WTC11 (cell line): ENCODE measurements at regions not wholly inside any gene's neighbourhood (a gene's known extent, or its start where the extent isn't known, plus 50 kb on each side); places are given as distances from the start of the nearest gene placed in this dataset.

Experiments
- ATAC-seq: fragments of 200-7000 bp; cut with Tn5 transposase; 2 replicates; pipeline ENCODE4 v1.10.0; 2021; ENCODE audit warnings: mild to moderate bottlenecking, moderate library complexity
- CTCF ChIA-PET: fragments of 300-600 bp; sonication (Branson Sonifier 250); formaldehyde crosslinking; loops from one replicate; lab custom pipeline; 2021; ENCODE audit warnings: antibody characterized with exemption; lab: Charles Lee
- POLR2A ChIA-PET: fragments of 350-600 bp; sonication (Branson Sonifier 250); formaldehyde crosslinking; loops from one replicate; lab custom pipeline; 2021; ENCODE audit warnings: antibody characterized with exemption; lab: Charles Lee
- DNase-seq: peaks from one replicate; pipeline ENCODE4 v3.0.0; 2021; ENCODE audit warnings: low spot score
- H3K27ac Mint-ChIP-seq: 2 replicates; pipeline ENCODE4 v1.8.0; 2021; ENCODE audit warnings: mixed read lengths
- H3K27me3 Mint-ChIP-seq: 2 replicates; pipeline ENCODE4 v1.8.0; 2021; ENCODE audit warnings: low read depth, mild to moderate bottlenecking, moderate library complexity, mixed read lengths
- H3K36me3 Mint-ChIP-seq: 2 replicates; pipeline ENCODE4 v1.8.0; 2021; ENCODE audit warnings: mixed read lengths
- H3K4me1 Mint-ChIP-seq: 2 replicates; pipeline ENCODE4 v1.8.0; 2022; ENCODE audit warnings: mixed read lengths
- H3K4me3 Mint-ChIP-seq: 2 replicates; pipeline ENCODE4 v1.8.0; 2021; ENCODE audit warnings: mild to moderate bottlenecking, moderate library complexity, mixed read lengths
- H3K9me3 Mint-ChIP-seq: 2 replicates; pipeline ENCODE4 v1.8.0; 2021; ENCODE audit warnings: mixed read lengths
- CBFB ChIP-seq: sonication (generic); formaldehyde crosslinking; IDR thresholded peaks from 2 replicates; pipeline ENCODE4 v1.8.1; 2022; ENCODE audit warnings: mild to moderate bottlenecking, low read depth, missing genetic modification reagents
- EMX1 ChIP-seq: fragments of 250-450 bp; sonication (Bioruptor Pico); IDR thresholded peaks from 2 replicates; pipeline ENCODE4 v1.8.0; 2021; ENCODE audit warnings: mild to moderate bottlenecking
- FOXJ3 ChIP-seq: sonication (generic); formaldehyde crosslinking; IDR thresholded peaks from 2 replicates; pipeline ENCODE4 v1.9.0; 2021; ENCODE audit warnings: missing genetic modification reagents, mild to moderate bottlenecking, borderline replicate concordance
- FOXK1 ChIP-seq: sonication (generic); formaldehyde crosslinking; IDR thresholded peaks from 2 replicates; pipeline ENCODE4 v1.8.0; 2022; ENCODE audit warnings: mild to moderate bottlenecking, moderate library complexity, missing genetic modification reagents
- GTF2I ChIP-seq: fragments of 250-450 bp; sonication (Bioruptor Pico); conservative IDR thresholded peaks from 2 replicates; pipeline ENCODE4 v1.4.0; 2021; ENCODE audit warnings: mild to moderate bottlenecking
- HMGA2 ChIP-seq: fragments of 250-450 bp; sonication (Bioruptor Pico); IDR thresholded peaks from 2 replicates; pipeline ENCODE4 v1.4.0; 2021; ENCODE audit warnings: mild to moderate bottlenecking, moderate library complexity
- JAZF1 ChIP-seq: fragments of 250-450 bp; sonication (Bioruptor Pico); IDR thresholded peaks from 2 replicates; pipeline ENCODE4 v1.9.0; 2021; ENCODE audit warnings: moderate library complexity, mild to moderate bottlenecking, inconsistent platforms
- MYBL2 ChIP-seq: sonication (generic); formaldehyde crosslinking; IDR thresholded peaks from 2 replicates; pipeline ENCODE4 v1.8.1; 2023; ENCODE audit warnings: mild to moderate bottlenecking, moderate library complexity, missing genetic modification reagents
- NR2C2 ChIP-seq: sonication (generic); formaldehyde crosslinking; IDR thresholded peaks from 2 replicates; pipeline ENCODE4 v1.8.0; 2022; ENCODE audit warnings: mild to moderate bottlenecking, missing genetic modification reagents
- NR3C1 ChIP-seq: sonication (generic); formaldehyde crosslinking; conservative IDR thresholded peaks from 2 replicates; pipeline ENCODE4 v1.8.1; 2023; ENCODE audit warnings: low read depth, mild to moderate bottlenecking, missing genetic modification reagents
- SP1 ChIP-seq: sonication (generic); formaldehyde crosslinking; conservative IDR thresholded peaks from 2 replicates; pipeline ENCODE4 v1.8.1; 2022; ENCODE audit warnings: missing genetic modification reagents
- TEAD1 ChIP-seq: sonication (generic); formaldehyde crosslinking; IDR thresholded peaks from 2 replicates; pipeline ENCODE4 v1.8.0; 2022; ENCODE audit warnings: mild to moderate bottlenecking, missing genetic modification reagents
- ZNF121 ChIP-seq: sonication (generic); formaldehyde crosslinking; IDR thresholded peaks from 2 replicates; pipeline ENCODE4 v1.8.0; 2023; ENCODE audit warnings: missing genetic modification reagents
- ZNF138 ChIP-seq: sonication (generic); formaldehyde crosslinking; conservative IDR thresholded peaks from 2 replicates; pipeline ENCODE4 v1.8.1; 2022; ENCODE audit warnings: mild to moderate bottlenecking, moderate library complexity, missing genetic modification reagents
- ZNF232 ChIP-seq: sonication (generic); formaldehyde crosslinking; IDR thresholded peaks from 2 replicates; pipeline ENCODE4 v1.8.0; 2022; ENCODE audit warnings: mild to moderate bottlenecking, missing genetic modification reagents
- TF ChIP-seq, protein P1 (sequence below): sonication (generic); formaldehyde crosslinking; conservative IDR thresholded peaks from 2 replicates; pipeline ENCODE4 v1.8.1; 2023; ENCODE audit warnings: mild to moderate bottlenecking, low read depth, missing genetic modification reagents, moderate library complexity
- TF ChIP-seq, protein P2 (sequence below): sonication (generic); formaldehyde crosslinking; IDR thresholded peaks from 2 replicates; pipeline ENCODE4 v1.8.0; 2022; ENCODE audit warnings: mild to moderate bottlenecking, missing genetic modification reagents
- TF ChIP-seq, protein P3 (sequence below): fragments of 250-450 bp; sonication (Bioruptor Pico); IDR thresholded peaks from 2 replicates; pipeline ENCODE4 v1.9.0; 2021; ENCODE audit warnings: mild to moderate bottlenecking, borderline replicate concordance
- TF ChIP-seq, protein P4 (sequence below): sonication (generic); formaldehyde crosslinking; IDR thresholded peaks from 2 replicates; pipeline ENCODE4 v1.8.1; 2023; ENCODE audit warnings: mild to moderate bottlenecking, missing genetic modification reagents

GRCh38 chr4:31009926-31010325 lies 289.8 kb downstream of the PCDH7 start (continued):
- no peak for TF ChIP-seq NR3C1 (CRISPR knock-in tag)
- TF ChIP-seq, protein P1, sequence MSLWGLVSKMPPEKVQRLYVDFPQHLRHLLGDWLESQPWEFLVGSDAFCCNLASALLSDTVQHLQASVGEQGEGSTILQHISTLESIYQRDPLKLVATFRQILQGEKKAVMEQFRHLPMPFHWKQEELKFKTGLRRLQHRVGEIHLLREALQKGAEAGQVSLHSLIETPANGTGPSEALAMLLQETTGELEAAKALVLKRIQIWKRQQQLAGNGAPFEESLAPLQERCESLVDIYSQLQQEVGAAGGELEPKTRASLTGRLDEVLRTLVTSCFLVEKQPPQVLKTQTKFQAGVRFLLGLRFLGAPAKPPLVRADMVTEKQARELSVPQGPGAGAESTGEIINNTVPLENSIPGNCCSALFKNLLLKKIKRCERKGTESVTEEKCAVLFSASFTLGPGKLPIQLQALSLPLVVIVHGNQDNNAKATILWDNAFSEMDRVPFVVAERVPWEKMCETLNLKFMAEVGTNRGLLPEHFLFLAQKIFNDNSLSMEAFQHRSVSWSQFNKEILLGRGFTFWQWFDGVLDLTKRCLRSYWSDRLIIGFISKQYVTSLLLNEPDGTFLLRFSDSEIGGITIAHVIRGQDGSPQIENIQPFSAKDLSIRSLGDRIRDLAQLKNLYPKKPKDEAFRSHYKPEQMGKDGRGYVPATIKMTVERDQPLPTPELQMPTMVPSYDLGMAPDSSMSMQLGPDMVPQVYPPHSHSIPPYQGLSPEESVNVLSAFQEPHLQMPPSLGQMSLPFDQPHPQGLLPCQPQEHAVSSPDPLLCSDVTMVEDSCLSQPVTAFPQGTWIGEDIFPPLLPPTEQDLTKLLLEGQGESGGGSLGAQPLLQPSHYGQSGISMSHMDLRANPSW (CRISPR knock-in tag) = no peak
- no peak for TF ChIP-seq ZNF121 (CRISPR knock-in tag)
- no peak for TF ChIP-seq CBFB (CRISPR knock-in tag)
- no peak for TF ChIP-seq EMX1 (CRISPR knock-in tag)
- TF ChIP-seq TEAD1 = no peak

DNA sequence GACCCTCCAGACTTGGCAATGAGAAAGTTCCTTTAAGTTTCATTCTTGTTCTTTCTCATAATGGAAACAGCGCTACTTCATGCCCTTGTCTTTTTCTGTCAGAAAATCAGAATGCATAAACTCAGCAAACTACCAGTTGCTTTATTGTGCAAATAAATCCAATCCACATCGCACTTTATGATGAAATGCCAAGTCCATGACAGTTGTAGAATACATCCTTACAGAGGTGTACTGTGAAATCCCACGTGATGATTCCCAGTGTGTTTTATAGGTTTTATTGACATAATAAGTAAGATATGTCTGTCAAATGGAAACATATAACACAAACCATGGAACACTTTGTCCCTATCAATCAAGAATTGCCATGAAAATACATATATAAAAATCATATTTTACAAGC lies 295.0 kb downstream of the PCDH7 start:
- H3K27ac Mint-ChIP-seq = no peak overlapping the region
- POLR2A ChIA-PET = no interaction called here
- no peak for ATAC-seq
- CTCF ChIA-PET = no interaction called here
- no peak overlapping the region for H3K4me3 Mint-ChIP-seq
- no peaks in the 10 kb centered on the region for H3K9me3 Mint-ChIP-seq
- H3K36me3 Mint-ChIP-seq = no peaks in the 10 kb centered on the region
- no peaks in the 10 kb centered on the region for H3K4me1 Mint-ChIP-seq
- H3K27me3 Mint-ChIP-seq = peaks cover 6% of the 10 kb centered on the region; the same call in 1 of the 2 replicates
- TF ChIP-seq FOXJ3 = no peak
- TF ChIP-seq, protein P2, sequence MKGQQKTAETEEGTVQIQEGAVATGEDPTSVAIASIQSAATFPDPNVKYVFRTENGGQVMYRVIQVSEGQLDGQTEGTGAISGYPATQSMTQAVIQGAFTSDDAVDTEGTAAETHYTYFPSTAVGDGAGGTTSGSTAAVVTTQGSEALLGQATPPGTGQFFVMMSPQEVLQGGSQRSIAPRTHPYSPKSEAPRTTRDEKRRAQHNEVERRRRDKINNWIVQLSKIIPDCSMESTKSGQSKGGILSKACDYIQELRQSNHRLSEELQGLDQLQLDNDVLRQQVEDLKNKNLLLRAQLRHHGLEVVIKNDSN (CRISPR knock-in tag) = no peak
- no peak for TF ChIP-seq ZNF232
- no peak for TF ChIP-seq HMGA2
- no peak for TF ChIP-seq FOXK1 (CRISPR knock-in tag)
- TF ChIP-seq, protein P3, sequence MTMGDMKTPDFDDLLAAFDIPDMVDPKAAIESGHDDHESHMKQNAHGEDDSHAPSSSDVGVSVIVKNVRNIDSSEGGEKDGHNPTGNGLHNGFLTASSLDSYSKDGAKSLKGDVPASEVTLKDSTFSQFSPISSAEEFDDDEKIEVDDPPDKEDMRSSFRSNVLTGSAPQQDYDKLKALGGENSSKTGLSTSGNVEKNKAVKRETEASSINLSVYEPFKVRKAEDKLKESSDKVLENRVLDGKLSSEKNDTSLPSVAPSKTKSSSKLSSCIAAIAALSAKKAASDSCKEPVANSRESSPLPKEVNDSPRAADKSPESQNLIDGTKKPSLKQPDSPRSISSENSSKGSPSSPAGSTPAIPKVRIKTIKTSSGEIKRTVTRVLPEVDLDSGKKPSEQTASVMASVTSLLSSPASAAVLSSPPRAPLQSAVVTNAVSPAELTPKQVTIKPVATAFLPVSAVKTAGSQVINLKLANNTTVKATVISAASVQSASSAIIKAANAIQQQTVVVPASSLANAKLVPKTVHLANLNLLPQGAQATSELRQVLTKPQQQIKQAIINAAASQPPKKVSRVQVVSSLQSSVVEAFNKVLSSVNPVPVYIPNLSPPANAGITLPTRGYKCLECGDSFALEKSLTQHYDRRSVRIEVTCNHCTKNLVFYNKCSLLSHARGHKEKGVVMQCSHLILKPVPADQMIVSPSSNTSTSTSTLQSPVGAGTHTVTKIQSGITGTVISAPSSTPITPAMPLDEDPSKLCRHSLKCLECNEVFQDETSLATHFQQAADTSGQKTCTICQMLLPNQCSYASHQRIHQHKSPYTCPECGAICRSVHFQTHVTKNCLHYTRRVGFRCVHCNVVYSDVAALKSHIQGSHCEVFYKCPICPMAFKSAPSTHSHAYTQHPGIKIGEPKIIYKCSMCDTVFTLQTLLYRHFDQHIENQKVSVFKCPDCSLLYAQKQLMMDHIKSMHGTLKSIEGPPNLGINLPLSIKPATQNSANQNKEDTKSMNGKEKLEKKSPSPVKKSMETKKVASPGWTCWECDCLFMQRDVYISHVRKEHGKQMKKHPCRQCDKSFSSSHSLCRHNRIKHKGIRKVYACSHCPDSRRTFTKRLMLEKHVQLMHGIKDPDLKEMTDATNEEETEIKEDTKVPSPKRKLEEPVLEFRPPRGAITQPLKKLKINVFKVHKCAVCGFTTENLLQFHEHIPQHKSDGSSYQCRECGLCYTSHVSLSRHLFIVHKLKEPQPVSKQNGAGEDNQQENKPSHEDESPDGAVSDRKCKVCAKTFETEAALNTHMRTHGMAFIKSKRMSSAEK (CRISPR knock-in tag) = no peak
- no peak for TF ChIP-seq ZNF138 (CRISPR knock-in tag)
- no peak for TF ChIP-seq NR2C2 (CRISPR knock-in tag)
- TF ChIP-seq SP1 (CRISPR knock-in tag) = no peak
- no peak for TF ChIP-seq MYBL2 (CRISPR knock-in tag)
- TF ChIP-seq JAZF1 = no peak
- no peak for TF ChIP-seq GTF2I (CRISPR knock-in tag)
- TF ChIP-seq, protein P4, sequence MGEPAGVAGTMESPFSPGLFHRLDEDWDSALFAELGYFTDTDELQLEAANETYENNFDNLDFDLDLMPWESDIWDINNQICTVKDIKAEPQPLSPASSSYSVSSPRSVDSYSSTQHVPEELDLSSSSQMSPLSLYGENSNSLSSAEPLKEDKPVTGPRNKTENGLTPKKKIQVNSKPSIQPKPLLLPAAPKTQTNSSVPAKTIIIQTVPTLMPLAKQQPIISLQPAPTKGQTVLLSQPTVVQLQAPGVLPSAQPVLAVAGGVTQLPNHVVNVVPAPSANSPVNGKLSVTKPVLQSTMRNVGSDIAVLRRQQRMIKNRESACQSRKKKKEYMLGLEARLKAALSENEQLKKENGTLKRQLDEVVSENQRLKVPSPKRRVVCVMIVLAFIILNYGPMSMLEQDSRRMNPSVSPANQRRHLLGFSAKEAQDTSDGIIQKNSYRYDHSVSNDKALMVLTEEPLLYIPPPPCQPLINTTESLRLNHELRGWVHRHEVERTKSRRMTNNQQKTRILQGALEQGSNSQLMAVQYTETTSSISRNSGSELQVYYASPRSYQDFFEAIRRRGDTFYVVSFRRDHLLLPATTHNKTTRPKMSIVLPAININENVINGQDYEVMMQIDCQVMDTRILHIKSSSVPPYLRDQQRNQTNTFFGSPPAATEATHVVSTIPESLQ = no peak
- DNase-seq = no peak
